CD14-positive monocyte (primary cell): ENCODE measurements at regions not wholly inside any gene's neighbourhood (a gene's known extent, or its start where the extent isn't known, plus 50 kb on each side); places are given as distances from the start of the nearest gene placed in this dataset.

Experiments used
- DNase-seq, 3 donors: peaks; one replicate each; pipeline ENCODE4 v3.0.0-alpha.2; 2011 to 2022
- H2AFZ ChIP-seq: 2 replicates; pipeline ENCODE4 v1.6.0; 2012; ENCODE audit warnings: mild to moderate bottlenecking, low read depth, low read length, inconsistent platforms; ENCODE audit not compliant: insufficient read depth, poor library complexity, severe bottlenecking
- H3K27ac ChIP-seq, 2 donors: 1 replicate in 1 of 2; 2 replicates in 1 of 2; pipeline ENCODE4 v1.5.1; 2012 to 2013; ENCODE audit warnings: low read length in 2 of 2, control low read depth in 1 of 2, inconsistent platforms in 1 of 2, low read depth in 1 of 2, mild to moderate bottlenecking in 1 of 2
- H3K27me3 ChIP-seq, 2 donors: one replicate each; pipeline versions ENCODE4 v1.6.0 to v1.6.1; 2011 to 2013; ENCODE audit warnings: low read length in 2 of 2; ENCODE audit not compliant: control insufficient read depth in 2 of 2, insufficient read depth in 2 of 2
- H3K36me3 ChIP-seq, 2 donors: replicated peaks in 1 of 2; 1 replicate in 1 of 2; 2 replicates in 1 of 2; pipeline versions ENCODE4 v1.5.1 to v1.6.1; 2012 to 2013; ENCODE audit warnings: low read length in 2 of 2, control low read depth in 1 of 2, inconsistent platforms in 1 of 2, mild to moderate bottlenecking in 1 of 2; ENCODE audit not compliant: insufficient read depth in 2 of 2, control insufficient read depth in 1 of 2
- H3K4me1 ChIP-seq, 2 donors: 1 replicate in 1 of 2; 2 replicates in 1 of 2; pipeline versions ENCODE4 v1.5.1 to v1.6.1; 2012 to 2013; ENCODE audit warnings: low read length in 2 of 2, control low read depth in 1 of 2, inconsistent platforms in 1 of 2, mild to moderate bottlenecking in 1 of 2, moderate library complexity in 1 of 2; ENCODE audit not compliant: insufficient read depth in 2 of 2, control insufficient read depth in 1 of 2
- H3K4me2 ChIP-seq: replicated peaks from 2 replicates; pipeline ENCODE3; 2012; ENCODE audit warnings: low read length, moderate library complexity, mild to moderate bottlenecking; ENCODE audit not compliant: poor library complexity, severe bottlenecking; ENCODE audit errors: extremely low read depth
- H3K4me3 ChIP-seq, 3 experiments: fragments of 200-600 bp in 1 of 3; sonication (generic) in 1 of 3; replicated peaks in 1 of 3; 1 replicate in 2 of 3; 2 replicates in 1 of 3; pipeline ENCODE4 v1.5.1; 2011 to 2013; ENCODE audit warnings: low read length in 3 of 3, mild to moderate bottlenecking in 3 of 3, control low read depth in 2 of 3, low read depth in 2 of 3, inconsistent platforms in 1 of 3, moderate library complexity in 1 of 3
- H3K79me2 ChIP-seq: 2 replicates; pipeline ENCODE4 v1.6.0; 2012; ENCODE audit warnings: mild to moderate bottlenecking, control low read depth, inconsistent platforms, low read length, moderate library complexity; ENCODE audit not compliant: insufficient read depth
- H3K9ac ChIP-seq: 2 replicates; pipeline ENCODE4 v1.6.0; 2017; ENCODE audit warnings: low read length, mild to moderate bottlenecking; ENCODE audit not compliant: insufficient read depth, poor library complexity, severe bottlenecking
- H3K9me3 ChIP-seq, 2 donors: replicated peaks in 1 of 2; 1 replicate in 1 of 2; 2 replicates in 1 of 2; pipeline versions ENCODE4 v1.5.1 to v1.6.1; 2012 to 2013; ENCODE audit warnings: low read length in 2 of 2, control low read depth in 1 of 2; ENCODE audit not compliant: control insufficient read depth in 1 of 2, insufficient read depth in 1 of 2
- H4K20me1 ChIP-seq: 2 replicates; pipeline ENCODE4 v1.6.0; 2012; ENCODE audit warnings: mild to moderate bottlenecking, low read length, control low read depth, moderate library complexity; ENCODE audit not compliant: insufficient read depth
- H3K27ac Mint-ChIP-seq, 7 donors: one replicate each; pipeline ENCODE4 v1.8.0; 2020; ENCODE audit warnings: mild to moderate bottlenecking in 7 of 7, mixed read lengths in 7 of 7, moderate library complexity in 6 of 7, inconsistent platforms in 2 of 7
- H3K27me3 Mint-ChIP-seq, 3 donors: one replicate each; pipeline ENCODE4 v1.8.0; 2021 to 2022; ENCODE audit warnings: low read depth in 3 of 3, mild to moderate bottlenecking in 3 of 3, mixed read lengths in 3 of 3, moderate library complexity in 3 of 3, inconsistent platforms in 1 of 3
- H3K36me3 Mint-ChIP-seq, 2 donors: one replicate each; pipeline ENCODE4 v1.8.0; 2020; ENCODE audit warnings: mixed read lengths in 2 of 2, inconsistent platforms in 1 of 2, mild to moderate bottlenecking in 1 of 2
- H3K4me1 Mint-ChIP-seq: one replicate; pipeline ENCODE4 v1.8.0; 2020; ENCODE audit warnings: mild to moderate bottlenecking, mixed read lengths
- H3K4me3 Mint-ChIP-seq, 2 donors: one replicate each; pipeline ENCODE4 v1.8.0; 2020; ENCODE audit warnings: mild to moderate bottlenecking in 2 of 2, mixed read lengths in 2 of 2, moderate library complexity in 1 of 2
- H3K9me3 Mint-ChIP-seq, 7 donors: one replicate each; pipeline ENCODE4 v1.8.0; 2020 to 2022; ENCODE audit warnings: mixed read lengths in 7 of 7, mild to moderate bottlenecking in 6 of 7, moderate library complexity in 6 of 7, inconsistent platforms in 2 of 7
- WGBS: methylation state at CpG from one replicate; pipeline ENCODE4 v1.1.5; 2013; ENCODE audit warnings: missing lambda C conversion rate; ENCODE audit not compliant: insufficient coverage; 5-methylcytosine and 5-hydroxymethylcytosine counted together
- intact Hi-C, 2 donors: fragments of 100-400 bp; cut with micrococcal nuclease; formaldehyde crosslinking; loops; one replicate each; pipeline versions ENCODE4 v1.15.0 to v1.15.1; 2023
- TF ChIP-seq, protein P1 (sequence below): fragments of 200-600 bp; IDR thresholded peaks from one replicate; pipeline ENCODE4 v1.8.0; 2022; ENCODE audit warnings: antibody characterized with exemption, mild to moderate bottlenecking

DNA sequence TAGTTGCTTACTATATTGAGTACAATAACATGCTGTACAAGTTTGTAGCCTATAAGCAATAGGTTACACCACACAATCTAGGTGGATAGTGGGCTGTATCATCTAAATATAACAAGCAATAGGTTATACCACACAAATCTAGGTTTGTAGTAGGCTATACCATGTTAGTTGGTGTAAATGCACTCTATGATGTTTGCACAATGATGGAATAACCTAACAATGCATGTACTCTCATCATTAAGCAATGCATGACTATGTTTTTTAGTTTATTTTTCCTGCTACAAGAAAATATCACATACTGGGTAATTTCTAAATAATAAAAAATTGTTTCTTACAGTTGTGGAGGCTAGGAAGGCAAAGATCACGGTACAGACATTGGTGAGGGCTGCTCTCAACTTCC is 262.5 kb downstream of the SLITRK6 start:
- H3K27ac ChIP-seq: no peak overlapping the region
- Mint-ChIP-seq H3K4me3 (no peak overlapping the region), H3K27me3 (no peaks in the 10 kb centered on the region), H3K27ac (no peak overlapping the region), H3K4me1 (no peaks in the 10 kb centered on the region), H3K36me3 (no peaks in the 10 kb centered on the region), H3K9me3 (peaks cover 0 to 2% (median 0%) of the 10 kb centered on the region in 7 donors)
- H3K4me2 ChIP-seq: no peak overlapping the region
- no peaks in the 10 kb centered on the region for H4K20me1 ChIP-seq
- no peak for DNase-seq
- no peaks in the 10 kb centered on the region for H3K9me3 ChIP-seq
- no peaks in the 10 kb centered on the region for H3K79me2 ChIP-seq
- H3K9ac ChIP-seq: no peak overlapping the region
- H3K27me3 ChIP-seq: no peaks in the 10 kb centered on the region
- H3K36me3 ChIP-seq: no peaks in the 10 kb centered on the region
- intact Hi-C loops: no loop called here
- no peak overlapping the region for H2AFZ ChIP-seq
- H3K4me3 ChIP-seq: no peak overlapping the region
- no peaks in the 10 kb centered on the region for H3K4me1 ChIP-seq
- WGBS: 60% methylated on average over 1 of the region's 1 CpG
- TF ChIP-seq, protein P1, sequence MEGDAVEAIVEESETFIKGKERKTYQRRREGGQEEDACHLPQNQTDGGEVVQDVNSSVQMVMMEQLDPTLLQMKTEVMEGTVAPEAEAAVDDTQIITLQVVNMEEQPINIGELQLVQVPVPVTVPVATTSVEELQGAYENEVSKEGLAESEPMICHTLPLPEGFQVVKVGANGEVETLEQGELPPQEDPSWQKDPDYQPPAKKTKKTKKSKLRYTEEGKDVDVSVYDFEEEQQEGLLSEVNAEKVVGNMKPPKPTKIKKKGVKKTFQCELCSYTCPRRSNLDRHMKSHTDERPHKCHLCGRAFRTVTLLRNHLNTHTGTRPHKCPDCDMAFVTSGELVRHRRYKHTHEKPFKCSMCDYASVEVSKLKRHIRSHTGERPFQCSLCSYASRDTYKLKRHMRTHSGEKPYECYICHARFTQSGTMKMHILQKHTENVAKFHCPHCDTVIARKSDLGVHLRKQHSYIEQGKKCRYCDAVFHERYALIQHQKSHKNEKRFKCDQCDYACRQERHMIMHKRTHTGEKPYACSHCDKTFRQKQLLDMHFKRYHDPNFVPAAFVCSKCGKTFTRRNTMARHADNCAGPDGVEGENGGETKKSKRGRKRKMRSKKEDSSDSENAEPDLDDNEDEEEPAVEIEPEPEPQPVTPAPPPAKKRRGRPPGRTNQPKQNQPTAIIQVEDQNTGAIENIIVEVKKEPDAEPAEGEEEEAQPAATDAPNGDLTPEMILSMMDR: no peak

DNA sequence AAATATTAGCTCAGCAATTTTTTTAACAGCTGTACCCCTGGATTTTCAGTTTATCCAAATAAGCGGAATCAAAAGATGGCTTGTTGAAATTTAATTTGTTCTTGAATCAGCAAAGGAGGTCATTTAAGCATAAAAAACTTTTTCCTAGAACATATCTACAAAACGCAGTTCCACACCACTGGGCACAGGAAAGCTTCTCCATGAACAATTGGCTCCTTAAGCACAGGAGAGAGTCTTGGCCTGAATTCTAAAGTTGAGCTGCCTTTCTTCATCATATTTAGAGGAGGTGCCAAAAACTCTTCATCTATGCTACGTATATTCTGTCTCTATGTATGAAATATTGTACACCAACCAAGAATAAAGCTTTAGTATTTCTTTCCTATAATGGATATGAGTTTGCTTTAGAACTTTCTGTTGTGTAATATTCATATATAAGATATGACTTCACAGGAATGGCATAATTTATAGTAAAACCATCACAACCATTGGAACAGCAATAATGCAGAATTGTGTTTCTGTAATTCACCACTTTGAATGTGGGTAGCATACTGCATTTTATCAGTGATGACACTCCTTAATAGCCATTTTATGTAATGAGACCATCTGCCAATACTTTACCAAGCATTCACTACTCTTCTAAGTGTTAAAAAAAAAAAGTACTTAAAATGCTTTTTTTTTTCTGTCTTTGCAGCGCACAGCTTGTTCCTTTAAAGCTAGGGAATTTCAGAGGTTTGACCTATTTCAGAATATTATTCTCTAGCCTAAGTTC is 263.7 kb downstream of the SLITRK6 start:
- intact Hi-C loops: no loop called here
- Mint-ChIP-seq H3K4me3 (no peak overlapping the region), H3K36me3 (no peaks in the 10 kb centered on the region), H3K4me1 (no peaks in the 10 kb centered on the region), H3K9me3 (peaks cover 0 to 2% (median 0%) of the 10 kb centered on the region in 7 donors), H3K27me3 (no peaks in the 10 kb centered on the region), H3K27ac (no peak overlapping the region)
- H3K9me3 ChIP-seq: no peaks in the 10 kb centered on the region
- H3K36me3 ChIP-seq: no peaks in the 10 kb centered on the region
- no peaks in the 10 kb centered on the region for H4K20me1 ChIP-seq
- no peaks in the 10 kb centered on the region for H3K79me2 ChIP-seq
- H3K27me3 ChIP-seq: no peaks in the 10 kb centered on the region
- DNase-seq: no peak
- H3K4me1 ChIP-seq: no peaks in the 10 kb centered on the region
- H3K9ac ChIP-seq: no peak overlapping the region
- 100% methylated on average over 1 of the region's 4 CpGs for WGBS
- TF ChIP-seq, protein P1: no peak
- no peak overlapping the region for H2AFZ ChIP-seq
- no peak overlapping the region for H3K27ac ChIP-seq
- H3K4me3 ChIP-seq: no peak overlapping the region
- H3K4me2 ChIP-seq: no peak overlapping the region
